ENCODE measurements at regions not wholly inside any gene's neighbourhood (a gene's known extent, or its start where the extent isn't known, plus 50 kb on each side); places are given as distances from the start of the nearest gene placed in this dataset.

DNA sequence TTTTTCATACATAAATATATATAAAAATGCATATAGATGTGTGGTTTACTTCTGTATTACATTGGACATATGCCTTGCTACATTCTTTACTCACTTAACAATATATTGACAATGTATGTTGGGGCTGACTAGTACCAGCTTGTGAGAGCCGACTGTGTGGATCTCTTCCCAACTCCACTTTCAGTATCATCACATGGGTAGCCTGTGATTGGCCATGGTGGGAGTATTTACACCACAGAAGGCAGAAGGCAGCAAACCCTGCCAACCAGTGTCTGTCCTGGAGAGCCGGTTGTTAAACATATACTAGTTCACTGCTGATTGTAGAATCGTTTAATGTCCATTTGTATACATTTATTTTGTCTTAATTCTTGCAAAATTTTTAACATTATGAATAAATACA, 638.7 kb downstream of the DHX35 start:
- TF ChIP-seq, protein P1, sequence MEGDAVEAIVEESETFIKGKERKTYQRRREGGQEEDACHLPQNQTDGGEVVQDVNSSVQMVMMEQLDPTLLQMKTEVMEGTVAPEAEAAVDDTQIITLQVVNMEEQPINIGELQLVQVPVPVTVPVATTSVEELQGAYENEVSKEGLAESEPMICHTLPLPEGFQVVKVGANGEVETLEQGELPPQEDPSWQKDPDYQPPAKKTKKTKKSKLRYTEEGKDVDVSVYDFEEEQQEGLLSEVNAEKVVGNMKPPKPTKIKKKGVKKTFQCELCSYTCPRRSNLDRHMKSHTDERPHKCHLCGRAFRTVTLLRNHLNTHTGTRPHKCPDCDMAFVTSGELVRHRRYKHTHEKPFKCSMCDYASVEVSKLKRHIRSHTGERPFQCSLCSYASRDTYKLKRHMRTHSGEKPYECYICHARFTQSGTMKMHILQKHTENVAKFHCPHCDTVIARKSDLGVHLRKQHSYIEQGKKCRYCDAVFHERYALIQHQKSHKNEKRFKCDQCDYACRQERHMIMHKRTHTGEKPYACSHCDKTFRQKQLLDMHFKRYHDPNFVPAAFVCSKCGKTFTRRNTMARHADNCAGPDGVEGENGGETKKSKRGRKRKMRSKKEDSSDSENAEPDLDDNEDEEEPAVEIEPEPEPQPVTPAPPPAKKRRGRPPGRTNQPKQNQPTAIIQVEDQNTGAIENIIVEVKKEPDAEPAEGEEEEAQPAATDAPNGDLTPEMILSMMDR (conservative IDR thresholded peaks at IDR 0.05 in 1 of 2, IDR thresholded peaks at IDR 0.05 in 1 of 2; ENCODE audit: extremely low read depth in 1 of 2, insufficient read depth in 1 of 2, low read depth in 1 of 2, low read length in 2 of 2), result no peak
- TF ChIP-seq EZH2 (IDR thresholded peaks at IDR 0.05; ENCODE audit: borderline replicate concordance, low read length), result no peak
